GM12878 (cell line): ENCODE measurements at regions not wholly inside any gene's neighbourhood (a gene's known extent, or its start where the extent isn't known, plus 50 kb on each side); places are given as distances from the start of the nearest gene placed in this dataset.

Experiments
- ATAC-seq: fragments of 200-7000 bp; cut with Tn5 transposase; 3 replicates; pipeline ENCODE4 v1.9.1; 2020; ENCODE audit warnings: mild to moderate bottlenecking, moderate library complexity
- BruUV-seq: library from RNA; stranded (reverse); fragments of 400-500 nt; replicated peaks from 2 replicates; lab custom pipeline; 2021; lab: Mats Ljungman, UMichigan
- CTCF ChIA-PET: fragments of 300-600 bp; sonication (Branson Sonifier 250); formaldehyde crosslinking; extraction: SDS; loops from one replicate; lab custom pipeline; 2021; ENCODE audit warnings: inconsistent platforms; lab: Yijun Ruan, JAX
- POLR2A ChIA-PET: fragments of 350-600 bp; formaldehyde crosslinking; extraction: SDS; loops from one replicate; lab custom pipeline; 2021; ENCODE audit warnings: inconsistent platforms; lab: Charles Lee
- RAD21 ChIA-PET: fragments of 300-600 bp; sonication (Branson Sonifier 250); formaldehyde crosslinking; loops from one replicate; lab custom pipeline; 2023; ENCODE audit warnings: antibody characterized with exemption; ENCODE audit not compliant: unreplicated experiment; lab: Charles Lee
- SMC1A ChIA-PET: fragments of 300-600 bp; sonication (Branson Sonifier 250); formaldehyde crosslinking; loops from one replicate; lab custom pipeline; 2023; ENCODE audit not compliant: unreplicated experiment, uncharacterized antibody; lab: Charles Lee
- DNase-seq: peaks from one replicate; pipeline ENCODE4 v3.0.0-alpha.2; 2011; ENCODE audit warnings: low read depth, low spot score
- FAIRE-seq: peaks from 3 replicates; lab custom pipeline; 2011; peaks lifted over from hg19 to GRCh38; lab: Jason Lieb, UNC
- H2AFZ ChIP-seq: 2 replicates; pipeline ENCODE4 v1.6.0; 2011; ENCODE audit warnings: low read depth, low read length, control low read depth; ENCODE audit not compliant: control insufficient read depth
- H3K27ac ChIP-seq: 2 replicates; pipeline ENCODE4 v1.5.1; 2011; ENCODE audit warnings: control low read depth; ENCODE audit not compliant: control insufficient read depth, insufficient read depth
- H3K27me3 ChIP-seq, 2 experiments: replicated peaks in 1 of 2; 2 replicates each; pipeline versions ENCODE4 v1.6.0 to v1.6.1; 2011; ENCODE audit warnings: low read length in 1 of 2; ENCODE audit not compliant: control insufficient read depth in 2 of 2, insufficient read depth in 2 of 2
- H3K36me3 ChIP-seq, 2 experiments: 2 replicates each; pipeline ENCODE4 v1.5.1; 2011; ENCODE audit warnings: low read length in 1 of 2; ENCODE audit not compliant: control insufficient read depth in 2 of 2, insufficient read depth in 2 of 2
- H3K4me1 ChIP-seq: 2 replicates; pipeline ENCODE4 v1.6.1; 2011; ENCODE audit warnings: mild to moderate bottlenecking, low read length, moderate library complexity, mixed read lengths; ENCODE audit not compliant: control insufficient read depth, insufficient read depth
- H3K4me2 ChIP-seq: 2 replicates; pipeline ENCODE4 v1.6.0; 2011; ENCODE audit warnings: control low read depth; ENCODE audit not compliant: control insufficient read depth, insufficient read depth
- H3K4me3 ChIP-seq: fragments of 200-600 bp; sonication (generic); 2 replicates; pipeline ENCODE4 v1.5.1; 2016
- H3K79me2 ChIP-seq: 2 replicates; pipeline ENCODE4 v1.6.0; 2011; ENCODE audit warnings: low read length; ENCODE audit not compliant: control insufficient read depth, insufficient read depth
- H3K9ac ChIP-seq: 2 replicates; pipeline ENCODE4 v1.8.0; 2011; ENCODE audit warnings: low read length, control low read depth, mixed read lengths; ENCODE audit not compliant: control insufficient read depth, insufficient read depth
- H3K9me3 ChIP-seq: replicated peaks from 3 replicates; pipeline ENCODE4 v1.5.1; 2011; ENCODE audit warnings: mild to moderate bottlenecking, low read length; ENCODE audit not compliant: control insufficient read depth, insufficient read depth
- H4K20me1 ChIP-seq: 2 replicates; pipeline ENCODE4 v1.6.0; 2011; ENCODE audit not compliant: control insufficient read depth, insufficient read depth
- CBFB ChIP-seq: IDR thresholded peaks from 2 replicates; pipeline ENCODE4 v1.6.1; 2016; ENCODE audit warnings: antibody characterized with exemption, low read depth
- CBX5 ChIP-seq: sonication (generic); IDR thresholded peaks from 2 replicates; pipeline ENCODE4 v1.6.1; 2016; ENCODE audit warnings: low read depth, moderate library complexity, mild to moderate bottlenecking, inconsistent platforms
- IRF4 ChIP-seq: IDR thresholded peaks from 2 replicates; pipeline ENCODE4 v1.6.1; 2011; ENCODE audit warnings: low read depth, low read length
- MAX ChIP-seq: IDR thresholded peaks from 2 replicates; pipeline ENCODE4 v1.6.1; 2012; ENCODE audit warnings: low read depth, low read length, improper control_type of control experiment
- MLLT1 ChIP-seq: fragments of 450-650 bp; IDR thresholded peaks from 2 replicates; pipeline ENCODE4 v1.6.1; 2016; ENCODE audit warnings: mild to moderate bottlenecking
- MTA2 ChIP-seq: fragments of 450-650 bp; IDR thresholded peaks from 2 replicates; pipeline ENCODE4 v1.6.1; 2016; ENCODE audit warnings: low read depth, mild to moderate bottlenecking, moderate library complexity
- NRF1 ChIP-seq: conservative IDR thresholded peaks from 2 replicates; pipeline ENCODE4 v1.6.1; 2011; ENCODE audit warnings: mild to moderate bottlenecking, low read depth, low read length, improper control_type of control experiment
- POU2F2 ChIP-seq: IDR thresholded peaks from 3 replicates; pipeline ENCODE4 v1.6.1; 2011; ENCODE audit warnings: low read depth, mild to moderate bottlenecking, low read length, borderline replicate concordance
- RBBP5 ChIP-seq: fragments of 200-600 bp; sonication (generic); conservative IDR thresholded peaks from 2 replicates; pipeline ENCODE4 v1.6.1; 2016
- STAT1 ChIP-seq: fragments of 450-650 bp; conservative IDR thresholded peaks from 2 replicates; pipeline ENCODE4 v1.6.1; 2014; ENCODE audit warnings: antibody characterized with exemption, mild to moderate bottlenecking
- SUZ12 ChIP-seq: fragments of 200-600 bp; sonication (generic); IDR thresholded peaks from one replicate; pipeline ENCODE4 v1.6.1; 2018; ENCODE audit warnings: antibody characterized with exemption, mild to moderate bottlenecking; ENCODE audit not compliant: unreplicated experiment
- TAF1 ChIP-seq: IDR thresholded peaks from 2 replicates; pipeline ENCODE4 v1.6.1; 2011; ENCODE audit warnings: mild to moderate bottlenecking, low read depth, low read length, borderline replicate concordance
- TARDBP ChIP-seq: IDR thresholded peaks from 2 replicates; pipeline ENCODE4 v1.6.1; 2016; ENCODE audit warnings: borderline replicate concordance
- ZNF217 ChIP-seq: fragments of 450-650 bp; IDR thresholded peaks from 2 replicates; pipeline ENCODE4 v1.6.1; 2017; ENCODE audit warnings: antibody characterized with exemption, mild to moderate bottlenecking
- ZSCAN29 ChIP-seq: fragments of 450-650 bp; IDR thresholded peaks from 2 replicates; pipeline ENCODE4 v1.6.1; 2017; ENCODE audit warnings: mild to moderate bottlenecking, moderate library complexity
- ZZZ3 ChIP-seq: IDR thresholded peaks from 2 replicates; pipeline ENCODE4 v1.6.1; 2011; ENCODE audit warnings: low read depth; ENCODE audit not compliant: control insufficient read depth, insufficient read length
- WGBS: methylation state at CpG from one replicate; pipeline ENCODE4 v1.1.6; 2016; ENCODE audit warnings: low lambda C conversion rate; ENCODE audit not compliant: insufficient replicate concordance, insufficient coverage; ENCODE audit errors: missing lambda C conversion rate; 5-methylcytosine and 5-hydroxymethylcytosine counted together
- in situ Hi-C: fragments of 300-500 bp; cut with MboI; formaldehyde crosslinking; loops from 9 replicates; pipeline ENCODE4 v1.14.3; 2018; ENCODE audit warnings: mixed read lengths
- intact Hi-C: fragments of 100-400 bp; cut with micrococcal nuclease; formaldehyde crosslinking; loops from one replicate; pipeline ENCODE4 v1.14.2; 2022; ENCODE audit not compliant: unreplicated experiment

- CTCF ChIA-PET, result no interaction called here
- no TSS peak for BruUV-seq
These were observed 411.6 kb upstream of the ANO3 start for GRCh38 chr11:25920356-25920755.

More at GRCh38 chr11:25920356-25920755, 411.6 kb upstream of the ANO3 start:
- Histone ChIP-seq H3K9ac (no peak overlapping the region), H3K36me3 (no peaks in the 10 kb centered on the region), H3K27ac (no peak overlapping the region), H3K79me2 (no peaks in the 10 kb centered on the region), H3K27me3 (no peaks in the 10 kb centered on the region), H3K4me3 (no peak overlapping the region), H3K4me1 (no peaks in the 10 kb centered on the region), H2AFZ (no peak overlapping the region), H4K20me1 (no peaks in the 10 kb centered on the region), H3K9me3 (no peaks in the 10 kb centered on the region), H3K4me2 (no peak overlapping the region)
- FAIRE-seq, result no peak
- POLR2A ChIA-PET, result no interaction called here
- intact Hi-C loops (no loop called here), in situ Hi-C loops (no loop called here)
- TF ChIP-seq CBFB (no peak), ZSCAN29 (no peak), SUZ12 (no peak), POU2F2 (no peak), CBX5 (no peak), ZZZ3 (no peak), ZNF217 (no peak), IRF4 (no peak), RBBP5 (no peak), TARDBP (no peak), MLLT1 (no peak), MAX (no peak), NRF1 (no peak), STAT1 (no peak), MTA2 (no peak), TAF1 (no peak)
- SMC1A ChIA-PET, result no interaction called here
- no peak for ATAC-seq
- RAD21 ChIA-PET, result no interaction called here
- no peak for DNase-seq
- 0% methylated on average over 1 of the region's 1 CpG for WGBS
